B cell (primary cell): ENCODE measurements at regions not wholly inside any gene's neighbourhood (a gene's known extent, or its start where the extent isn't known, plus 50 kb on each side); places are given as distances from the start of the nearest gene placed in this dataset.

Source experiments
- ATAC-seq: fragments of 200-7000 bp; cut with Tn5 transposase; one replicate; pipeline ENCODE4 v1.10.0; 2021; ENCODE audit warnings: low read depth, mild to moderate bottlenecking, moderate number of reproducible peaks, moderate library complexity
- CTCF ChIA-PET: fragments of 350-600 bp; sonication (Branson Sonifier 250); formaldehyde crosslinking; loops from one replicate; lab custom pipeline; 2021; ENCODE audit warnings: antibody characterized with exemption, inconsistent platforms; lab: Charles Lee
- POLR2A ChIA-PET: fragments of 350-600 bp; sonication (Branson Sonifier 250); formaldehyde crosslinking; loops from one replicate; lab custom pipeline; 2021; ENCODE audit warnings: antibody characterized with exemption; lab: Charles Lee
- DNase-seq: peaks from one replicate; pipeline ENCODE4 v3.0.0; 2013
- H2AFZ ChIP-seq: 2 replicates; pipeline ENCODE4 v1.6.1; 2012; ENCODE audit warnings: mild to moderate bottlenecking, low read depth, low read length; ENCODE audit not compliant: insufficient read depth, poor library complexity, severe bottlenecking
- H3K27ac ChIP-seq, 2 donors: 1 replicate in 1 of 2; 2 replicates in 1 of 2; pipeline ENCODE4 v1.5.1; 2012 to 2013; ENCODE audit warnings: low read length in 2 of 2, mild to moderate bottlenecking in 2 of 2, moderate library complexity in 1 of 2
- H3K27me3 ChIP-seq, 4 experiments: fragments of 200-600 bp in 1 of 4; sonication (generic) in 1 of 4; replicated peaks in 1 of 4; 1 replicate in 2 of 4; 2 replicates in 2 of 4; pipeline versions ENCODE4 v1.6.1 to v1.7.0; 2013 to 2016; ENCODE audit warnings: low read length in 3 of 4, mild to moderate bottlenecking in 2 of 4, mixed read lengths in 1 of 4, moderate library complexity in 1 of 4; ENCODE audit not compliant: insufficient read depth in 4 of 4, control insufficient read depth in 3 of 4; ENCODE audit errors: control extremely low read depth in 1 of 4
- H3K36me3 ChIP-seq, 2 experiments: replicated peaks in 1 of 2; 1 replicate in 1 of 2; 2 replicates in 1 of 2; pipeline versions ENCODE4 v1.6.1 to v1.7.1; 2013; ENCODE audit warnings: low read length in 1 of 2; ENCODE audit not compliant: insufficient read depth in 2 of 2, control insufficient read depth in 1 of 2; ENCODE audit errors: control extremely low read depth in 1 of 2, extremely low read depth in 1 of 2
- H3K4me1 ChIP-seq, 2 donors: fragments of 200-600 bp in 1 of 2; sonication (generic) in 1 of 2; 1 replicate in 1 of 2; 2 replicates in 1 of 2; pipeline versions ENCODE4 v1.5.1 to v1.6.1; 2013 to 2017; ENCODE audit warnings: low read length in 2 of 2; ENCODE audit not compliant: control insufficient read depth in 2 of 2, insufficient read depth in 2 of 2
- H3K4me2 ChIP-seq: replicated peaks from 2 replicates; pipeline ENCODE3; 2012; ENCODE audit warnings: mild to moderate bottlenecking, low read depth, low read length; ENCODE audit not compliant: poor library complexity, severe bottlenecking
- H3K4me3 ChIP-seq, 5 experiments: fragments of 200-600 bp in 1 of 5; sonication (generic) in 1 of 5; 1 replicate in 3 of 5; 2 replicates in 2 of 5; pipeline versions ENCODE4 v1.5.1 to v1.7.0; 2011 to 2016; ENCODE audit warnings: low read length in 4 of 5, mild to moderate bottlenecking in 4 of 5, low read depth in 2 of 5, control low read depth in 1 of 5, moderate library complexity in 1 of 5; ENCODE audit not compliant: insufficient read depth in 1 of 5; ENCODE audit errors: control extremely low read depth in 1 of 5, extremely low read depth in 1 of 5
- H3K79me2 ChIP-seq: fragments of 200-600 bp; sonication (generic); one replicate; pipeline ENCODE4 v1.6.0; 2016; ENCODE audit warnings: low read length; ENCODE audit not compliant: control insufficient read depth, insufficient read depth
- H3K9ac ChIP-seq: fragments of 200-600 bp; sonication (generic); 2 replicates; pipeline ENCODE4 v1.6.1; 2017; ENCODE audit warnings: mild to moderate bottlenecking, low read length, moderate library complexity
- H3K9me3 ChIP-seq, 3 donors: one replicate each; pipeline versions ENCODE4 v1.6.1 to v1.7.1; 2013; ENCODE audit warnings: low read length in 2 of 3; ENCODE audit not compliant: control insufficient read depth in 2 of 3, insufficient read depth in 1 of 3; ENCODE audit errors: control extremely low read depth in 1 of 3
- H4K20me1 ChIP-seq: 2 replicates; pipeline ENCODE4 v1.6.0; 2012; ENCODE audit warnings: mild to moderate bottlenecking, low read length; ENCODE audit not compliant: insufficient read depth, control insufficient read depth, poor library complexity, severe bottlenecking
- H3K27ac Mint-ChIP-seq: one replicate; pipeline ENCODE4 v1.8.0; 2021; ENCODE audit warnings: mixed read lengths
- H3K27me3 Mint-ChIP-seq: one replicate; pipeline ENCODE4 v1.8.0; 2021; ENCODE audit warnings: mixed read lengths
- H3K4me1 Mint-ChIP-seq: one replicate; pipeline ENCODE4 v1.8.0; 2021; ENCODE audit warnings: mixed read lengths
- H3K4me3 Mint-ChIP-seq: one replicate; pipeline ENCODE4 v1.8.0; 2021; ENCODE audit warnings: mixed read lengths
- H3K9me3 Mint-ChIP-seq: one replicate; pipeline ENCODE4 v1.8.0; 2022; ENCODE audit warnings: mixed read lengths; ENCODE audit not compliant: insufficient read depth
- EZH2 ChIP-seq: IDR thresholded peaks from 2 replicates; pipeline ENCODE4 v1.6.1; 2012; ENCODE audit warnings: borderline replicate concordance, low read depth, mild to moderate bottlenecking, moderate library complexity, low read length; ENCODE audit not compliant: insufficient read depth, poor library complexity, severe bottlenecking
- WGBS: methylation state at CpG from one replicate; pipeline ENCODE4 v1.1.5; 2013; ENCODE audit warnings: missing lambda C conversion rate; ENCODE audit not compliant: insufficient coverage; 5-methylcytosine and 5-hydroxymethylcytosine counted together
- intact Hi-C: fragments of 100-400 bp; cut with micrococcal nuclease; formaldehyde crosslinking; loops from one replicate; pipeline ENCODE4 v1.10.0; 2022
- TF ChIP-seq, protein P1 (sequence below): fragments of 200-600 bp; IDR thresholded peaks from one replicate; pipeline ENCODE4 v1.8.0; 2022; ENCODE audit warnings: antibody characterized with exemption, mild to moderate bottlenecking

DNA sequence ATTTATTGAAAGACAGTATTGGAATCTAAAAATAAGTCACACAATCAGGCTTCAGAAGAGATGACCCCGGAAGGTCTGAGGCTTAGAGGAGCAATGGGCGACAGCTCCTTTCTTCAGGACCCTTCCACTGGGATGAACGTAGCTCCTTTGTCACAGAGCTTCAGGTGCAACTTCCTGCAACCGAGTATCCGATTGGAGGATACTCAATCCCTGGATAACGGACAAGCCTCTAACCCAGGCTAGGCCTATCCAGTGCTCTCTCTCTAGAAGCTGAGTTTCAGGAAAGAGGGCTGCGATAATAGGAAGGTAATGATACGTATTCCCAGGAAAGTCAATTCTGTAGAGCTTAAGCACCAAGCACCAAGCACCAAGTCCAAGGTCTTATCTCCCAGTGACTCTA lies 349.4 kb upstream of the NPSR1 start:
- no peak overlapping the region for H3K27ac Mint-ChIP-seq
- Histone ChIP-seq H3K4me2 (no peak overlapping the region), H3K4me3 (no peak overlapping the region), H3K36me3 (no peaks in the 10 kb centered on the region), H4K20me1 (no peaks in the 10 kb centered on the region), H3K27me3 (no peaks in the 10 kb centered on the region), H3K9me3 (peaks cover 0 to 7% (median 5%) of the 10 kb centered on the region in 3 donors), H3K4me1 (no peaks in the 10 kb centered on the region), H3K79me2 (no peaks in the 10 kb centered on the region), H2AFZ (no peak overlapping the region), H3K27ac (no peak overlapping the region), H3K9ac (no peak overlapping the region)
- DNase-seq (no peak), ATAC-seq (no peak)
- 94% methylated on average over 6 of the region's 8 CpGs for WGBS
- no peak overlapping the region for H3K4me3 Mint-ChIP-seq
- peaks cover 4% of the 10 kb centered on the region for H3K9me3 Mint-ChIP-seq
- H3K27me3 Mint-ChIP-seq = no peaks in the 10 kb centered on the region
- POLR2A ChIA-PET = no interaction called here
- intact Hi-C loops = no loop called here
- CTCF ChIA-PET = no interaction called here
- no peaks in the 10 kb centered on the region for H3K4me1 Mint-ChIP-seq
- TF ChIP-seq, protein P1, sequence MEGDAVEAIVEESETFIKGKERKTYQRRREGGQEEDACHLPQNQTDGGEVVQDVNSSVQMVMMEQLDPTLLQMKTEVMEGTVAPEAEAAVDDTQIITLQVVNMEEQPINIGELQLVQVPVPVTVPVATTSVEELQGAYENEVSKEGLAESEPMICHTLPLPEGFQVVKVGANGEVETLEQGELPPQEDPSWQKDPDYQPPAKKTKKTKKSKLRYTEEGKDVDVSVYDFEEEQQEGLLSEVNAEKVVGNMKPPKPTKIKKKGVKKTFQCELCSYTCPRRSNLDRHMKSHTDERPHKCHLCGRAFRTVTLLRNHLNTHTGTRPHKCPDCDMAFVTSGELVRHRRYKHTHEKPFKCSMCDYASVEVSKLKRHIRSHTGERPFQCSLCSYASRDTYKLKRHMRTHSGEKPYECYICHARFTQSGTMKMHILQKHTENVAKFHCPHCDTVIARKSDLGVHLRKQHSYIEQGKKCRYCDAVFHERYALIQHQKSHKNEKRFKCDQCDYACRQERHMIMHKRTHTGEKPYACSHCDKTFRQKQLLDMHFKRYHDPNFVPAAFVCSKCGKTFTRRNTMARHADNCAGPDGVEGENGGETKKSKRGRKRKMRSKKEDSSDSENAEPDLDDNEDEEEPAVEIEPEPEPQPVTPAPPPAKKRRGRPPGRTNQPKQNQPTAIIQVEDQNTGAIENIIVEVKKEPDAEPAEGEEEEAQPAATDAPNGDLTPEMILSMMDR = no peak
- no peak for TF ChIP-seq EZH2

DNA sequence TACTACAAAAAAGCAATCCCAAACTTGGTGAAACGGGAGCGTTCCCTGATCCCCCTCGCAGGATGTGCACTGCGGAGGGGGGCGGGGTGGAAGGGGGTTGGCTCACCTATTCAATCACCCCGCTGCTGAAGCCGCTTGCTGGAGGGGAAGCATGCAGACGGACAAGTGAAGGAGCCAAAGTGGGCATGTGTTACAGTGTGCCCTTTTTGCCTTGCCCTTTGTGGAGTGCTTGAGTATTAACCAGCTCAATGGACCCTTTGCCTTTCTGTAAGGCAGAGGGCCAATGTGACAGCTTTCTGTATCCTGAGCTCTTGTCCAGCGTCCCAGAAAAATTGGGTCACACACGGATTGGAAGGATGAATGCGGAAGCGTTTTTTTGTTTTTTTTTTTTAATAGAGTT lies 348.9 kb upstream of the NPSR1 start:
- no peak overlapping the region for H3K4me3 ChIP-seq
- H3K4me2 ChIP-seq = no peak overlapping the region
- no peak overlapping the region for H3K27ac ChIP-seq
- ATAC-seq = no peak
- Mint-ChIP-seq H3K27me3 (no peaks in the 10 kb centered on the region), H3K4me3 (no peak overlapping the region), H3K9me3 (peaks cover 4% of the 10 kb centered on the region), H3K27ac (no peak overlapping the region), H3K4me1 (no peaks in the 10 kb centered on the region)
- POLR2A ChIA-PET = no interaction called here
- no peak for DNase-seq
- peaks cover 0 to 7% (median 5%) of the 10 kb centered on the region in 3 donors for H3K9me3 ChIP-seq
- 96% methylated on average over 9 of the region's 12 CpGs for WGBS
- TF ChIP-seq, protein P1 = no peak
- no peak for TF ChIP-seq EZH2
- intact Hi-C loops = no loop called here
- no peaks in the 10 kb centered on the region for H3K4me1 ChIP-seq
- no peaks in the 10 kb centered on the region for H3K27me3 ChIP-seq
- no peak overlapping the region for H3K9ac ChIP-seq
- no peaks in the 10 kb centered on the region for H3K79me2 ChIP-seq
- CTCF ChIA-PET = no interaction called here
- H4K20me1 ChIP-seq = no peaks in the 10 kb centered on the region
- H3K36me3 ChIP-seq = no peaks in the 10 kb centered on the region
- no peak overlapping the region for H2AFZ ChIP-seq
